Progenitor cell of endocrine pancreas (in vitro differentiated cells): ENCODE measurements at regions not wholly inside any gene's neighbourhood (a gene's known extent, or its start where the extent isn't known, plus 50 kb on each side); places are given as distances from the start of the nearest gene placed in this dataset.

Experiments
- DNase-seq: peaks from one replicate; pipeline ENCODE4 v3.0.0; 2021; ENCODE audit warnings: low spot score; ENCODE audit not compliant: unreplicated experiment
- H3K27ac Mint-ChIP-seq: 2 replicates; pipeline ENCODE4 v1.8.0; 2021; ENCODE audit warnings: mild to moderate bottlenecking, moderate library complexity, mixed read lengths
- H3K27me3 Mint-ChIP-seq: 2 replicates; pipeline ENCODE4 v1.8.0; 2021; ENCODE audit warnings: mixed read lengths
- H3K36me3 Mint-ChIP-seq: 2 replicates; pipeline ENCODE4 v1.8.0; 2022; ENCODE audit warnings: mixed read lengths; ENCODE audit not compliant: insufficient read depth
- H3K4me1 Mint-ChIP-seq: 2 replicates; pipeline ENCODE4 v1.8.0; 2021; ENCODE audit warnings: low read depth, mixed read lengths
- H3K4me3 Mint-ChIP-seq: 2 replicates; pipeline ENCODE4 v1.8.0; 2021; ENCODE audit warnings: low read depth, mild to moderate bottlenecking, moderate library complexity, mixed read lengths
- H3K9me3 Mint-ChIP-seq: 2 replicates; pipeline ENCODE4 v1.8.0; 2021; ENCODE audit warnings: low read depth, mixed read lengths
- TF ChIP-seq, protein P1 (sequence below): fragments of 200-600 bp; sonication (generic); IDR thresholded peaks from one replicate; pipeline ENCODE4 v1.5.0; 2021; ENCODE audit warnings: antibody characterized with exemption, mild to moderate bottlenecking; ENCODE audit not compliant: unreplicated experiment

DNA sequence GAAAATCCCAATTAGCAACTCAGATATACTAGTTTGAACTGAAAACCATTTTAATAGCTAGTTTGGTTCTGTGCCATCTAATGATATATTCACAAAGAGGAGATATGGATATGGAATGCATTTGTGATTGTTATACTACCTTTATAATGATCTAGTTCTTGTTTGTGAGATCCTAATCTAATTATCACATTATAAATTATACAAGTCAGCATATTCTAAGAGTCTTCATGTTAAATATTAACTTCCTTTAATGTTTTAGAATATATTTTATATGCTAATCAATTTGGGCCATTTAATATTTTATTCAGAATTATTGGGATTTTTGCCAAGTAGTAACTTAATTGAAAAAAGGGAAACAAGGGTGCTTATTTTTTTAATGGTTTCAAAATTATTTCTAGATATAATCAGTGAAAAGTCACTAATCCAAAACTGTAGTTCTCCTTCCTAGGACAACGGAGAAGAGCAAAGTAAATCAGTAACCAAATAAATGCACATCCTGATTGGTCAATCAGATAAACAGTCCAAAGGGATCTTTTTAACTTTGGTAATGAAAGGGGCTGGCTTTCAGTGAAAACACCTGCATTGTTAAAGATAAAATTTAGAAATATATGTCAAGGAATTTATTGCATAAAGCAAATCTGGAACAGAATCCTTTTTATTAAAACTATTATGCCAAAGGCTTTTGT lies 173.9 kb upstream of the MEOX2 start:
- H3K27ac Mint-ChIP-seq = no peak overlapping the region
- no peak overlapping the region for H3K4me3 Mint-ChIP-seq
- peaks cover 1% of the 10 kb centered on the region for H3K4me1 Mint-ChIP-seq
- peaks cover 4% of the 10 kb centered on the region for H3K9me3 Mint-ChIP-seq
- no peaks in the 10 kb centered on the region for H3K27me3 Mint-ChIP-seq
- H3K36me3 Mint-ChIP-seq = no peaks in the 10 kb centered on the region
- TF ChIP-seq, protein P1, sequence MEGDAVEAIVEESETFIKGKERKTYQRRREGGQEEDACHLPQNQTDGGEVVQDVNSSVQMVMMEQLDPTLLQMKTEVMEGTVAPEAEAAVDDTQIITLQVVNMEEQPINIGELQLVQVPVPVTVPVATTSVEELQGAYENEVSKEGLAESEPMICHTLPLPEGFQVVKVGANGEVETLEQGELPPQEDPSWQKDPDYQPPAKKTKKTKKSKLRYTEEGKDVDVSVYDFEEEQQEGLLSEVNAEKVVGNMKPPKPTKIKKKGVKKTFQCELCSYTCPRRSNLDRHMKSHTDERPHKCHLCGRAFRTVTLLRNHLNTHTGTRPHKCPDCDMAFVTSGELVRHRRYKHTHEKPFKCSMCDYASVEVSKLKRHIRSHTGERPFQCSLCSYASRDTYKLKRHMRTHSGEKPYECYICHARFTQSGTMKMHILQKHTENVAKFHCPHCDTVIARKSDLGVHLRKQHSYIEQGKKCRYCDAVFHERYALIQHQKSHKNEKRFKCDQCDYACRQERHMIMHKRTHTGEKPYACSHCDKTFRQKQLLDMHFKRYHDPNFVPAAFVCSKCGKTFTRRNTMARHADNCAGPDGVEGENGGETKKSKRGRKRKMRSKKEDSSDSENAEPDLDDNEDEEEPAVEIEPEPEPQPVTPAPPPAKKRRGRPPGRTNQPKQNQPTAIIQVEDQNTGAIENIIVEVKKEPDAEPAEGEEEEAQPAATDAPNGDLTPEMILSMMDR = no peak
- DNase-seq = no peak

DNA sequence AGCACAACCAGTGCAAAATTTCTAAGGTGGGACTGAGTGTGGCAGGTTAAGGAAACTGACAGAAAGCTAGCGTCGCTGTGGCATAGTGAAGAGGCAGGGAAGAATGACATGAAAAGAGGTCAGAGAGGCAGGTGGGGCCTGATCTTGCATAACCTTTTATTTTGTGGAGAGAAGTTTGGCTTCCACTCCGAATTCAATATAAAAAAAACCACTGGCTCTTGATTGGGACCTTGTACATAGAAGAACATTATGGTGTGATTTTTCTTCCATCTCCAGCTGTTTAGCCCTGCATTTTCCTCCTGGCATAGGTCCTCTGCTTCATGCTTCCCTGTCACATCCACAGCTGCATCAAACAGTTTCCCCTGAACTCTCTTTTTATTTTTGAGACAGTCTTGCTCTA lies 170.5 kb upstream of the MEOX2 start:
- DNase-seq = no peak
- Mint-ChIP-seq H3K36me3 (no peaks in the 10 kb centered on the region), H3K4me1 (peaks cover 1% of the 10 kb centered on the region), H3K27me3 (no peaks in the 10 kb centered on the region), H3K9me3 (peaks cover 4% of the 10 kb centered on the region), H3K27ac (no peak overlapping the region), H3K4me3 (no peak overlapping the region)
- TF ChIP-seq, protein P1 = no peak

DNA sequence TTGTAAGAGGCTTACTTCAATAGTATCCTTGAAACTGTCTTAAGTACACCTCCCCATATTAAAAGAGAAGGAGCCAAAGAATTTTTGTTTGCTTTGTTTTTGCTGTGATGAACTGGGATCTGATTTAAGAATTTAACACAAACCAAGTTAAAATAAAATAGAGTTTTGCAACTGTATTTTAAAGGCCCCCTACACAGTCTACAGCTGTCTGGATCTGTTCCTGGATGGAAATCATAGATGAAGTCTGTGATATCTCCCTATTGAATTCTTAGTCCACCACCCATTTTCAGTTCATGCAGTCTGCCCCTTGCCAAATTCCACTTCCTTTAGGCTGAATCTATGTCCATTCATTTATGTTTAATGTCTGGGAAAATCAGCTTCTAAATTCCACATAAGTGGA lies 169.8 kb upstream of the MEOX2 start:
- peaks cover 1% of the 10 kb centered on the region for H3K4me1 Mint-ChIP-seq
- H3K9me3 Mint-ChIP-seq = peaks cover 4% of the 10 kb centered on the region
- no peak overlapping the region for H3K27ac Mint-ChIP-seq
- TF ChIP-seq, protein P1 = no peak
- no peaks in the 10 kb centered on the region for H3K27me3 Mint-ChIP-seq
- H3K4me3 Mint-ChIP-seq = no peak overlapping the region
- no peaks in the 10 kb centered on the region for H3K36me3 Mint-ChIP-seq
- DNase-seq = no peak

DNA sequence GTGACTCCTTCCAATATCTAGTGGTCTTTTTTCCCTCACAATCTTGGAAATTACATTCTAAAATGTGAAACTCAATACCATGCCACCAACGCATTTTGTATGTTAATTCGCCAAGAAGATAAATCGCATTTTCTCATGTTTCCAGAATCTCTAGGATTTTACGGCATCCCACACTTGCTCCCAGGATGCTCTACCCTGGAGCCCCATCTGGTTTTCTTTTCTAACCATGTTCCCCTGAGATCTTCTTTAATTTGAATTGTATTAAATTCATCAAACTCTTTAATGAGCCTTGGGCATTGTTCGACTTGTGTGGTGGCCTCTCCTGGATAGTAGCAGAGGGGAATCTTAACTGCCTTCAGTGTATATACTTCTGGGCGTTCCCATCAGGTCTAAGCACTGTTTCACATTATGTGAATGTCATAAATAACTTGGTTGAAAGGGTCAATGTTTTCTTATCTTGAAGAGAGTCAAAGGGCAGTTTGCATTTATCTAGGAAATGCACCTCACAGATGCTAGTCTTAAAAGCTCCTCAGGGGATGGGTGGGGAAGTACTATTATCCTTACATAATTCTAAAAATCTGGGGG lies 169.1 kb upstream of the MEOX2 start:
- Mint-ChIP-seq H3K27me3 (no peaks in the 10 kb centered on the region), H3K36me3 (no peaks in the 10 kb centered on the region), H3K4me3 (no peak overlapping the region), H3K9me3 (peaks cover 4% of the 10 kb centered on the region), H3K4me1 (peaks cover 1% of the 10 kb centered on the region), H3K27ac (no peak overlapping the region)
- TF ChIP-seq, protein P1 = no peak
- no peak for DNase-seq

DNA sequence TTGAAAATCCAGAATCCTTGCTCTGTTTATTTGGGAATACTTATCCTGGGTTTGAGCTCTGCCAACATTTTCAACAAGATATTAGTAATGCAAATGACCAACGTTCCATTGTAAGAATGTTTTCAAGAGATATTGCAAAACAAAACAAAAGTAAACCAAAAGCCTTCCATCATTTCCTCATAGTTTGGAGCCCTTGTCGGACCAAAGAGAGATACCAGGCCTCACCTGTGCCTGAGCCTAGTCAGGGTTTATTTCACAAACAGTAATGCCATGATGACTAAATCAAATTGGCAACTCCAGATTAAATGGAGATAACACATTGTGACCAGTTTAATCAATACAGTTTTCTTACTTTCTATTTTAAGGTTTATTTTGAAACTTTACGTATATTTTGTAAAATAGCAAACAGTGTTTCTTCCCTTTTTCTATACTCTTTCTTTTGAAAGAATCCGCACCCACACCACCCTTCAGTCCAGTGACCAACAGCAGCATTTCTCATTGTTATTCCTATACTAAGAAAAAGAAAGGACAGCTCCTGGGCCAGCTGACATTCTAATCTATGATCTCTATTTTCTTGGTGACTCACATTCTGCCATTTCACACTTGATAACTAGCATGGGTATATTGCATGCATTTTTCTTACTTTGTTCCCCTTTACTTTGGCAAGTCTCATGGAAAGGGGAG lies 168.5 kb upstream of the MEOX2 start:
- no peak overlapping the region for H3K27ac Mint-ChIP-seq

More for the DNA sequence above, 168.5 kb upstream of the MEOX2 start:
- no peak for DNase-seq
- H3K36me3 Mint-ChIP-seq = no peaks in the 10 kb centered on the region
- H3K4me3 Mint-ChIP-seq = no peak overlapping the region
- H3K4me1 Mint-ChIP-seq = peaks cover 1% of the 10 kb centered on the region
- no peaks in the 10 kb centered on the region for H3K27me3 Mint-ChIP-seq
- peaks cover 4% of the 10 kb centered on the region for H3K9me3 Mint-ChIP-seq
- TF ChIP-seq, protein P1 = no peak
